ENCODE measurements at regions not wholly inside any gene's neighbourhood (a gene's known extent, or its start where the extent isn't known, plus 50 kb on each side); places are given as distances from the start of the nearest gene placed in this dataset.
A peak's percentile ranks its signal among the peaks of the same experiment; 100 is the strongest.

DNA sequence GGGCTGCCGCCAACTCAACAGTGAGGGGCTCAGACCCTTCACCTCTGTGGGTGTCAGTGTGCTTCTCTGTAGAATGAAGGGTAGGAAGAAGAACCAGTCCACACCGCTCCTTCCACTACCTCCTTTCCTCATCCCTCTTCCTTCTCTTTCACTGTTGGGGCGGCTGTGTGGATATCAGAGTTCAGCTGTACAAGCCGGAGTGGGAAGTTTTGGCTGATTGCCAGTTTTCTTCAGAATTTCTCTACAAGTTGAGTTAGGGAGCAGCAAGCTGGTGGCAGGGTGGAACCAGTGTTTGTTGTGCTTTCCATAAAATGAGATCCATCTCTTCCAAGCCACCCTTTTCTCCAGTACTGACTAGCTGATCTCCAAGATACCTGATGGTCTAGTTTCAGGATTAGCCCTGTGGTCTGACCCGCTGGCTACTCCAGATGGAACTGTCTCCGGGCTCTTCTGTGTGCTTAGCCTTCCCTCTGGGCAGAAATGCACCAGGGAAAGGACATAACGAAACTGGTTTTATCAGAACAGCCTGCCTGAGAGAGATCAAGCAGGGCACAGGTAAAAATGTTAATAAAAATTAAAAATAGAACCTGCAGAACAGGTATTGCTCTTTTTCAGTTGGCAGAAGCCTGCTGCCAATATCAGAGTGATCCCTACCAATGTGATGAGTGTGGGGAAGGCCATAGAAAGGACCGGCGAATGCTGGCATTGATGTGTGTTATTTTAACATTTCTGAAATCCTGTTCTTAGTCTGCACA, 169.9 kb upstream of the TSC22D2 start:
- intact Hi-C loops (cut with DNase I): loop anchor here in 5 of 10 donors (5.0 to 10.0 kb wide), 5 partner anchors 114 to 259 kb away; no protein-coding TSS in a partner anchor
- WGBS, 2 donors: 80 to 84% methylated on average over 9 of the region's 9 CpGs
- TF ChIP-seq, protein P1, sequence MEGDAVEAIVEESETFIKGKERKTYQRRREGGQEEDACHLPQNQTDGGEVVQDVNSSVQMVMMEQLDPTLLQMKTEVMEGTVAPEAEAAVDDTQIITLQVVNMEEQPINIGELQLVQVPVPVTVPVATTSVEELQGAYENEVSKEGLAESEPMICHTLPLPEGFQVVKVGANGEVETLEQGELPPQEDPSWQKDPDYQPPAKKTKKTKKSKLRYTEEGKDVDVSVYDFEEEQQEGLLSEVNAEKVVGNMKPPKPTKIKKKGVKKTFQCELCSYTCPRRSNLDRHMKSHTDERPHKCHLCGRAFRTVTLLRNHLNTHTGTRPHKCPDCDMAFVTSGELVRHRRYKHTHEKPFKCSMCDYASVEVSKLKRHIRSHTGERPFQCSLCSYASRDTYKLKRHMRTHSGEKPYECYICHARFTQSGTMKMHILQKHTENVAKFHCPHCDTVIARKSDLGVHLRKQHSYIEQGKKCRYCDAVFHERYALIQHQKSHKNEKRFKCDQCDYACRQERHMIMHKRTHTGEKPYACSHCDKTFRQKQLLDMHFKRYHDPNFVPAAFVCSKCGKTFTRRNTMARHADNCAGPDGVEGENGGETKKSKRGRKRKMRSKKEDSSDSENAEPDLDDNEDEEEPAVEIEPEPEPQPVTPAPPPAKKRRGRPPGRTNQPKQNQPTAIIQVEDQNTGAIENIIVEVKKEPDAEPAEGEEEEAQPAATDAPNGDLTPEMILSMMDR (IDR thresholded peaks at IDR 0.05): no peak
- peaks cover 0 to 46% (median 20%) of the 10 kb centered on the region in 9 donors for H3K4me1 ChIP-seq
- H3K27me3 ChIP-seq: no peaks in the 10 kb centered on the region
- DNase-seq (no peak), ATAC-seq (no peak)
- no peaks in the 10 kb centered on the region for H3K36me3 ChIP-seq
- H3K27ac ChIP-seq: no peak overlapping the region
- H3K4me3 ChIP-seq: no peak overlapping the region
- no peaks in the 10 kb centered on the region for H3K9me3 ChIP-seq

DNA sequence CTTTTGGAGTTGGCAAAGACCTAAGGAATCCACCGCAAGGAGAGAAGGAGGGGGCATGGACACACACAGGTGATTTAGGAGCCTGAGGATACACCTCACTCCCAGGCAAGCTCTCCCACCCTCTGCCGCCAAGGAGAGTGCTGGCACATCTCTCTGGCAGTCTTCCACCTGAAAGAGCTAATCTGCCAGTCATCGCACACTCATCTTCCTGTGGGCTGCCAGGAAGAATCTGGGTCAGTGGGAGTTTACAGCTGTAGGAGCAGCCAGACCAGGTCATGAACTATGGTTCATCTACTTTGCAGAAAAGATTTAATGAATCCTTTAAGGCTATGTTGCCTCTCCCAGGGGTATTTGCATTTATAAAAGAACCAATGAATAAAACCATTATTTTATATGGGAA, 170.6 kb upstream of the TSC22D2 start:
- intact Hi-C loops (cut with DNase I): loop anchor here in 5 of 10 donors (5.0 to 10.0 kb wide), 5 partner anchors 115 to 260 kb away; no protein-coding TSS in a partner anchor
- peak in 1 of 8 donors; percentile 27 for ATAC-seq
- Histone ChIP-seq H3K4me3 (no peak overlapping the region), H3K27me3 (no peaks in the 10 kb centered on the region), H3K9me3 (no peaks in the 10 kb centered on the region), H3K36me3 (no peaks in the 10 kb centered on the region), H3K27ac (no peak overlapping the region), H3K4me1 (peaks cover 0 to 53% (median 24%) of the 10 kb centered on the region in 9 donors)
- TF ChIP-seq, protein P1 (IDR thresholded peaks at IDR 0.05): no peak
- WGBS, 2 donors: 59 to 64% methylated on average over 3 of the region's 3 CpGs
- DNase-seq: no peak

DNA sequence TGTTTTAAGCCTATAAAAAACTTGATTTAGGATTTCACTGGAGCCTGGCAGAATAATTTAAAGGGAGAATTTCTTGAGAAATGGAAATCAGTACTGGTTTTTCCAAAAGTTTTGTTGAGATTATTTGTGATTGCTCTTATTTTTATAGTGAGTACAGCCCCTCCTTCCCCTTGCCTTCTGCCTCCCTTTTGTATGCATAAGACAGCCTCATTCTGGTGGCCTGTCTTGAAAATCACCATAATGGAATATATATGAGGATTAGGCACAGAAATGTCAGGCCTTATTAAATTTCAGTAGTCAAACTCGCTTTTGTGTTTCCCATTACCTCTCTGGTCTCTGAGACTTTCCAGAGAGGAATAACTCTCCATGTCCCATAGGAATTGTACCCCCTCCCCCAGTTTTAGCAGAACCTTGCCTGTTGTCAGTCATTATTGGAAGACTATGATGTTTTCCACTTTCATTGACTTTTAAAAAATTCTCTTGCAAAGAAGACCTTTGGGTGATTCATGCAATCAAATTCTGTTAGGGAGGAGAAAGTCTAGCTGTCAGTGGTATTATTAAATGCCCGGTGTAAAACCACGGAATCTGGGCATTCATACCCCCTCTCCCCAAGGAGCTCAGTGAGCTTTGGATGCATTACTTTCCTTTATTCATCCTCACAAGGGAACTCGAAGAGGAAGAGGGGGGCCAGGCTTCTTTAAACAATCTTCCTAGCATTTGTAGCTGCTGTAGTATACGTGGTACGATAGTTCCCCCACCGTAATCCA, 171.6 kb upstream of the TSC22D2 start:
- no peaks in the 10 kb centered on the region for H3K27me3 ChIP-seq
- H3K9me3 ChIP-seq: no peaks in the 10 kb centered on the region
- intact Hi-C loops (cut with DNase I): loop anchor here in 5 of 10 donors (5.0 to 10.0 kb wide), 5 partner anchors 116 to 261 kb away; no protein-coding TSS in a partner anchor
- H3K36me3 ChIP-seq: no peaks in the 10 kb centered on the region
- H3K4me3 ChIP-seq: no peak overlapping the region
- peaks cover 0 to 53% (median 24%) of the 10 kb centered on the region in 9 donors for H3K4me1 ChIP-seq
- TF ChIP-seq, protein P1 (IDR thresholded peaks at IDR 0.05): no peak
- no peak for DNase-seq
- no peak for ATAC-seq
- WGBS, 2 donors: 83 to 86% methylated on average over 7 of the region's 7 CpGs
- H3K27ac ChIP-seq: peak overlapping the region in 5 of 10 donors; percentile 16 to 68 (median 54)

DNA sequence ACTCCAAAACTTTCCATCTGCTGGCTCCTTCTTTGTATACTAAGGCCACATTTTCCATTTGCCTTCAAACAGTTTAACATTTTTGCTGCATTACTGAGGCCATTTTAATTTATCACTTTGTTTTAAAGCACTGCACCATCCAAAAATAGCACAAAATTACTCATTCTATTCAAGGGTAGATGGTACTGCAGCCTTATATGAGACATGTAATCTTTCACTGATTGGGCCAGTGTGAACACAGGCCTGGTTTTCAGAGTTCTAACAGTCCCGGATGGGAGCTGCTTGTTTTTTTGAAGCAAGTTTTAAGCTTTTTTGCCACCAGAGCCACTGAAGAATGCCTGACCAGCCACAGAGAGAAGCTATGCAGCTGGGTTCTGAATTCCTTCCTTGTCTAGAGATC, 172.3 kb upstream of the TSC22D2 start:
- Histone ChIP-seq H3K9me3 (no peaks in the 10 kb centered on the region), H3K27ac (peak overlapping the region in 5 of 10 donors; percentile 16 to 68 (median 54)), H3K4me3 (no peak overlapping the region), H3K27me3 (no peaks in the 10 kb centered on the region), H3K36me3 (no peaks in the 10 kb centered on the region), H3K4me1 (peaks cover 0 to 53% (median 24%) of the 10 kb centered on the region in 9 donors)
- peak in 1 of 8 donors; percentile 28 for ATAC-seq
- DNase-seq: no peak
- 33 to 37% methylated on average over 1 of the region's 1 CpG for WGBS, 2 donors
- intact Hi-C loops (cut with DNase I): loop anchor here in 5 of 10 donors (5.0 to 10.0 kb wide), 5 partner anchors 117 to 262 kb away; no protein-coding TSS in a partner anchor
- TF ChIP-seq, protein P1 (IDR thresholded peaks at IDR 0.05): no peak
